NCI-H2227 (cell line): ENCODE measurements at regions not wholly inside any gene's neighbourhood (a gene's known extent, or its start where the extent isn't known, plus 50 kb on each side); places are given as distances from the start of the nearest gene placed in this dataset.
"Not testable (repeated sequence)": the region's sequence is repeated elsewhere in the genome, so short reads cannot be mapped to it uniquely, and the experiment has no call there.

ENCODE experiments used
- DNase-seq: peaks from one replicate; lab custom pipeline; 2025; ENCODE audit not compliant: unreplicated experiment; lab: John Stamatoyannopoulos, UW

DNA sequence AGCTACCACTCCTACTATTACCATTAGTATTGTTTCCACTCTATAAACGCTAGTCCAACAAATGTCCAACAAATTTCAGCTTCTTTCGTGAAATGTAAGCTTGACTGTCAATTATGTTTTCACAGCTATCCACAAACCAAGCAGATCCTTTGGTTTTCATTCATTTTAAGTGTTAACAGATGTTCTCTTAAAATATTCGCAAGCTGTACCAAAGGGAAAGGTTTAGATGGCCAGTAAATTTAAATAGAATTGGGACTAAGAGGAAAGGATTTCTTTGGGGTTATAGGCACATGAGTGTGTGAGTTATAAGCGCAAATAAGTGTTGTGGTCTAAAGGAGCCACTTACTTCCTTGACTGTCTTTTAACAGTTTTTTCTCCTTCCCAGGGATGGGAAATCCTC lies 136.8 kb upstream of the ADRA1B start:
- no peak for DNase-seq

DNA sequence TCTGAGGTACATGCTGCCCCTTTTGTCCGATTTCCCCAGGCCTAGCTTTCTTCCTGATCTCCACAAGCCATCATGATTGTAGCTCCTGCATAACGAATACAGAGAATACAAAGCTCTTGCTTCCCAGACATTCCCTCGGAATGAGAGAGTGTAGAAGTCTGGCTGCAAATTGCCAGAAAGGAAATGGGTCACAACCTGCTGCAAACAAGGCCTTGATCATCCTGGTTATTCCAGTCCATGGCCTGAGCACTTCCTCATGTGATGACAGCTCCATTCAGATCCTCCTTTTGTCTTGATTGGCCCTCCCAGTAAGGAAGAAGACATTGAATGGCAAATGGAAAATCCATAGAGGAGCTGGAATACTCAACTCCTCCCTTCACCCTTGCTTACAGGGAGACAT lies 136.0 kb upstream of the ADRA1B start:
- DNase-seq, result no peak

DNA sequence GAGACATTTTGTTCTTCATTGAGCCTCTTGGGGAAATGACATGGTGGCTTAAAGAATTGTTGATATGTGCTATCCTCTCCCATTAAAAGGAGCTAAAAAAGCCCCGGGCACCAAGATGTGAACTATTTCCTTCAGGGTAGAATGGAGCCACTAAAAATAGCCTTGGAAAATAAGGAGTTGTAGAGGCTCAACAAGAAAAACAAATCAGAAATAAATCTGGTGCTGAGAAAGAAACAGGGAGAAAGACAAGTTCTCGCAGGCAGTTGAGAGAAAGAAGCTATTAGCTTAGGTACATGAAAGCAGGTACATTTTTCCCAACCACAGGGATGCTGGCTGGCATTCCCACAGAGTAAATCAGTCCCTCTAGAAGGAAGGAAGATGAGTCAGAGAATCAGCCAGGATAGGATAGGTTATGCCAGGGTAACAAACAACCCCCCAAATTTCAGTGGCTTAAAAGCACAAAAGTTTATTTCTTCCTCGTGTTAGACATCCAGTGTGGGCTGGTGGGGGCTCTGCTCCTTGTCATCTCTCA lies 134.6 kb upstream of the ADRA1B start:
- no peak for DNase-seq

DNA sequence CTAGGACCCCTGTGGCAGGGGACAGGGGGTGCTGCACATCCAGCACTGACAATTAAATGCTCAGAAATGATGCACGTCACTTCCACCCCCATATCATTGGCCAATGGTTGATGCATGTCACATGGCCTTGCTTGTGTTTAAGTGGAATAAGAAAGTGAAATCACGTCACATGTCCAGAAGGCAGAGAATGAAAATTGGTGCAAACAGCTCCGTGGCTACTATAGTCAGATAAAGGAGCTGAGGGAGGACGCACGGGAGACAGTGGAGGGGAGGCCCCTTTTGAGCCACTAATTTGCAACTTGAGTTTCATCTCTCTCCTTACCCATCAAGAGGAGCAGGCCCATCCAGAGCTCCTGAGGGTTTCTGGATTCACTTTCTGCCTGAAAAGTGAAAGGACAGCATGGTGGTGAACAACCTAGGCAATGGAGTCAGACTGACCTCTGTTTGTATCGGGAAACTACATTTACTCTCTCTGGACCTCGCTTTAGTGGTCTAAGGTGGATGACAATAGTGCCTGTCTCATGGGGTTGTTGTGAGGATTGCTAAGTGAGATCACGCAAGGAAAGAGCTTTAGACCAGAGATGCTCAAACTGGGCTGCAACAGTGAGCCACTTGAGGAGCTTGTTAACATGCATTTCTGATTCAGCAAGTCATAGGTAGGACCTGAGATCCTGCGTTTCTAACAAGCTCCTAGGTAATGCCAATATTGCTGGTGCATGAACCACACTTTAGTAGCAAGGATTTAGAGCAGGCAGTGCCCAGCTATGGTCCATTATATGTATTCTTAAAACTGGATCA lies 133.9 kb upstream of the ADRA1B start:
- no peak for DNase-seq

DNA sequence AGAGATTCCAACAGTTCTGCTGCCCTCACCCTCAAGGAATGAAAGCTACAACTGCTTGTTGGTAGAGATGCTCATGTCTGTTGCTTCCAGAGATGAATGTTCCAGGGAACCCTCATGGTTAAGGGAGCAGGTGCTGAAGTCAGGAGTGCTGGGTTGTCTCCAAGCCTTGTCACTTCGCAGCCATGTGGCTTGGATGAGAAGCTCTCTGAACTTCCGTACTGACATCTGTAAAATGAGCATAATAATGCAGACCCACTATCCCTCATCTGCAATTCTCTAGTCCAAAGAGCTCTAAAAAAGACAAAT lies 133.3 kb upstream of the ADRA1B start:
- no peak for DNase-seq

DNA sequence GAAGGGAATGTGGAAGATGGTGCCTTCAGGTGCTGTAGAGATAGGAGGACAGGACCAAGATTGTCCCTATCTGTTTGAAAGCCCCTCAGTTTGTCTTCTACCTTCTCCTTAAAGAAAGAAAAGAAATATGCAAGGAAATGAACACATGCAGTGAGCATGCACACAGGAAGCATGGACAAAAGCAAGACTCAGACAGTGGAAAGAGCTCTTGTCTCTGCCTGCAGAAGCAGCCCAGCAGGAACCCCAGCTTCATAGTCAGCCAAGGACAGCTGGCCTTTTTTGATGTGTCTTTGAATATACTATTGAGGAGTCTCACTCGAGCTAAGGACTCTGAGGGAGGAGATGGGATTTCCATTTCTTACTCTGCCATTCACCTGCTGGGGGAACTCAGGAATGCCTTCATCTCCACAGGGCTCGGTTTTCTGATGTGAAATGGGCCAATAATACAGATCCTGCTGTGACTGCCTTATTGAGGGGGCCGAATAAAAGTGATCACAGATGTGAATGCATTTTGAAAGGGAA lies 132.5 kb upstream of the ADRA1B start:
- no peak for DNase-seq

DNA sequence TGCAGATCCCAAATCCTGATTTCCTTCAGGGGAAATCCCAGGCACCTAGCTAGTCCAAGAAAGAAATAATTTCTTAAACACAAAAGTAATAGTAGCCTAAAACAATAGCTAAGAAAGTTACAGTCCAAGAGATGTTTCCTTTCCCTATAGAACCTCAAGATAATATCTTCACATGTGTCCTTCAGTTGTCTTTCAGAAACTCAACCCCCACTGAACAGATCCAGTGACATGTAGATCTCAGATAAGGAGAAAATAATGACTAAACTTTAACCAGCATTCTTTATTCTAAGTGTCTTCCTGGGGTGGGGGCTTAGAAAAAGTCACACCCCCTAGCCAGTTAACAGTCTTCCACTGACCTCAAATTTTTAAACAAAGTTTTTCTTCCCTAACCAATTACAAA lies 131.3 kb upstream of the ADRA1B start:
- no peak for DNase-seq

DNA sequence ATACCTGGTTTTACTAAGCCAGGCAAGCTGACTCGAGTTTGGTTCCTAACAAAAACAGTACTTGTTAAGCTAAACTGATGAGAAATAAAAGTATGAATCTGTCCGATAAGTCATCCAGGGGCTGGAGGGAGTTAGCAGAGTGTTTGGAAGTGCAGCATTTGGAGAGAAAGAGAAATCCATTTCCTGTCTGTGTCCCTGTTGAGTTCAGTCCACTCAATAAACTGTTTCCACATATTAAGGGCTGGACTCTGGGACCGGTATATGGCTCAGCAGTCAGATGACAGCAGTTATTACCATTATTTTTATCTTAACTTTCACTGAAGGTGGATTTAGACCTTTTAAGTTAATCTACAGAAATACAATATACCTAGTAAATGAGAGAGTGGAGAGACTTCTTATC lies 130.6 kb upstream of the ADRA1B start:
- no peak for DNase-seq

DNA sequence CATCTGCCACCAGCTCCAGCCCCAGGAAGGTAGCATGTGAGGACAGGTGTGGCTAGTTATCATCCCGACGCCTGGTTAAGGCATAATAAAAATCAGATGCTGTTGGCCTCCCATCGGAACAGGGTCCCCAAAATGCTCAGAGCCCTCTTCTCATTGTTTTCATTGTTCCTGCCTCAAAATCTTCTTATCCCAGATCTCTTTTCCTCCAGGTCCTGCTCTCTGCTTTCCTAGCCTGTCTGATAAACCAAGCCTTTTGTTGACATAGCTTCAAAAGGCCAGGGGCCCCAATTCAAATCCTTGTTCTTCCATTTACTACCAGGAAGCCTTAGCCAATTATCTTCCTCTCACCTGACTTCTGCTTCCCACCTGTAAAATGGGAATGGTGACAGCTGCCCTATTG lies 130.1 kb upstream of the ADRA1B start:
- DNase-seq, result no peak

DNA sequence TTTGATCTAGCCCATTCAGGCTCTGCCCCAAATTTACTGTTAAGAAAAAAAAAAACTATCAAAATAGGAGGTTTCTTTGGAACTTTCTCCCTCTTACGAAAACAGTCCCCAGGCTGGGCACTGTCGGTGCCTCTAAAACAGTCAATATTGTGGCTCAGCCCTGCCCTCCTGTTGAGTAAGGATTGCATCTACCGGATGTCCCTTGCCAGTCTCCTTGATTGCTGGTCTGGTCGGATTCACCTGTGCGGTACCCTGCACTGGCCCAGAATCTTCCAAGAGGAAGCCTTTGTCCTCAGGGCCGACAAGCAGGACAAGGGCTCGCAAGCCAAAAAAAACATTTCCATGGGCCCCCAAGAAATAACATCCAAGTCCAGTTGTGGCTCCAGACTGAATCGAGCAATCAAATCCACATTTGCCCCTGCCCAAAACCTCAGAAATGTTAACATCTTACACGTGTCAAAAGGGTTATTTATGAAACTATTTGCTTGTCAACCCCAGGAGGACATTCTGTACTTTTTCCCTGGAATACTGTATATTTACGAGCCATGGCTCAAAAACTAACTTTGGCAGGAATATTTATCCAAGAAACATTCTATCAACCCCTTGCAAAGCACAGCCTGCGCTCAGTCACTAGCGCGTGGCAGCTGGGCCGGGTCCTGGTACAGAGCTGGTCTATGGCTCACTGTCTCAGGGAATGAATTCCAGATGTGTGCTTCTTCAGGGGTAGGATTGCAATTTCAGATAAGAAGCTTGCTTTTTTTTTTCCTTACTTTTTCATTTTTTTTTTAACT lies 129.2 kb upstream of the ADRA1B start:
- no peak for DNase-seq

DNA sequence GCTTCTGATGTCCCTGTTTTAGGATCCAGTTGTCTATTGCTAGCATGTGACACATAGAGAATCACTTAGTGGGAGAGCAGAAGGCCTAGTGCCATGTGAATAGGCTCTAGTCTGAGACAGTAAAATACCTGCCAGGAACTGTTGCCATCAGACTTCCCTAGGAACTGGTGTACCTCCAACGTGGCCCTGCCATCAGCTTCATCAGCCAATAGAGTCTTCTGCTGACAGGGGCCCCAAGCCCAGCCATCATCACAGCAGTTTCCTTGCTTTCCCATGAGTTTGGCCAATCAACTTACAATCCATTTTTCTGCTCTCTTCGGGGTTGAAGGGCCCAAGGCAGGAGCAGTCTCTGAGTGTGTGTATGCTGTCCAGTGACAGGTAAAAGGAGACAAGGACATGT lies 128.4 kb upstream of the ADRA1B start:
- DNase-seq, result no peak

DNA sequence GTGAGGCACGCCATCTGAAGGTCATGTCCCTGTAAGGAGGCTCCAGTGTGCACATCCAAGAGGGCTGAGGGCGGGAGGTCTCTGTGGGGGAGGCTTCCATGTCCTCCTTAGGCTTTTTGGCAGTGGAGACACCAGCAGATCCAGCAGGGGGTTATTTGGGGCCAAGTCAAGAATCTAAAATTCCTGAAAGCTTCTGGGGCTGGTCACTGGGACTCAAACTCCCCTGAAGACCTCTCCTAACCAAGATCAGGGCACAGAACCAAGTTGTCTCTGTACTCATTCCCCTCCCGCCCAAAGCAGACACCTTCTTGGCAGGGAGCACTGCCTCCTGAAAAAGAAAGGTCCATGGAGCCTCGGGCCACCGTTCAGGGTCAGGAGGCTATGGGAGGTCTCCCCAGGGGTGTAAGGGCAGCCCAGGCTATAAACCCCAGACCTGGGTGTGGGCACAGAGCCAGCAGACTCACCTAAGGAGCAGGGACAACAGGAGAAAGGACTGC lies 127.4 kb upstream of the ADRA1B start:
- DNase-seq, result no peak

DNA sequence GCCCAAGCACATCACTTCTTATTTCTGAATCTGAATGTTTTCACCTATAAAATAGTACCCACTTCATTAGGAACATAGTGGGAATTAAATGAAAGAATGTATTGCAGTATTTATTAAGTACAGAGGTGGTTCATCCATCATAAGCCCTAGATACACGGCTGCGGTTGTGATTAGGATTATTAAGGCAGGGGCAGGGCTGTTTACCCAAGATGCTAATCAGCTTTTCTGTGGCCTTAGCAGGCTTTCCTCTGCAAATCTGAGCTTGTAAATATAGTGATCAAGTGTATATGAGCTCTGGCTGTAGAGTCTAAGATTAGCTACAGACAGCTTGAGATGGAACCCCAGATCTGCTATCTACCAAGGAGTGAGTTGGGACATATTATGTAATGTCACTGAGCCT lies 124.1 kb upstream of the ADRA1B start:
- DNase-seq, result no peak

DNA sequence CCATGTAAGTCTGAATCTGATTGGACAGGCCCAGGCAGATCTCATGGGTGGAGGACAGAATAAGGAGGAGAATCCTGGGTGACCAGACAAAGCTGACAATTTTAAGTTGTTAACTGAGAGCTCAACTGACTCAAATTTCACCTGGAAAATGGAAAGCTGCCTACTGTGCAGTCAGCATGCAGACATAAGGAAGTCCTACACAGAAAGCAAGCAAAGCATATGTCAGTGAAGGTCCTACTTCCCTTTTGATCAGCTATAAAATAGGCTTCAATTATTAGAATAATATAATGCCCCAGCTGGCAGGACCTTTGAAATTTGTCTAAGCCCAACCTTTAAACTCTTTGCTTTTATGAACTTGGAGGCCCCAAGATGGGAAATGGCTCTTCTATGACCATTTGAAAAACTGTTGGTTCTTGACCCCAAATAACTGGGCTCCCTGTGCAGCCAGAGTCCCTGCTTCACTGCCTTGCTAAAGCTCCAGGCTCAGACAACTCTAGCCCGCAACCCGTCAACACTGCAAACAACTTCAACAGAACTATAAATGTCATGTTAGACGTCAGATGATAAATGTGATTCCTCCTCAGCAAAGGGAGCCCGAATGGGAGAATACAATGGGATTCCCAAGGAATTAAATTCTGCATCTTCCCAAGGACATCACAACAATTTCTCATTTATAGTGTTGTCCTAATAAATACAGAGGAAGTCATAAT lies 118.9 kb upstream of the ADRA1B start:
- DNase-seq, result no peak

DNA sequence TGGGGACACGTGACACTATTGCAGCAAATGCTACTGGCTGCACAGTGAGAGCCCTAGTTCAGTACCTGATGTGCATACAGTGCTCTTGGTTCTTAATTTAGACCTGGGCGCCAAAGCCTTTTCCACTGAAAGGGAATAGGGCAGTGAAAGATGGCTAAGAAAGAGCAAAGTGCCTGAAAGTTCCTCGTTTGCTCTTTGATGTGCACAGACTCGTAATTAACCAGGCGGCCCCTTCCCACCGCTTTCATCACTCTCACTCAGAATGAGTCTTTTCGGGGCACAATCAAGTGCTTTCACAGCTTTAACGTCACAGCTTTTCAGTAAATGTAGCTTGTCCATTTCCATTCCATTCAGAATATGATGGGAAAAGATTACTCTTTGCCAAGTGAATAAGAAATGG lies 116.6 kb upstream of the ADRA1B start:
- DNase-seq, result no peak

DNA sequence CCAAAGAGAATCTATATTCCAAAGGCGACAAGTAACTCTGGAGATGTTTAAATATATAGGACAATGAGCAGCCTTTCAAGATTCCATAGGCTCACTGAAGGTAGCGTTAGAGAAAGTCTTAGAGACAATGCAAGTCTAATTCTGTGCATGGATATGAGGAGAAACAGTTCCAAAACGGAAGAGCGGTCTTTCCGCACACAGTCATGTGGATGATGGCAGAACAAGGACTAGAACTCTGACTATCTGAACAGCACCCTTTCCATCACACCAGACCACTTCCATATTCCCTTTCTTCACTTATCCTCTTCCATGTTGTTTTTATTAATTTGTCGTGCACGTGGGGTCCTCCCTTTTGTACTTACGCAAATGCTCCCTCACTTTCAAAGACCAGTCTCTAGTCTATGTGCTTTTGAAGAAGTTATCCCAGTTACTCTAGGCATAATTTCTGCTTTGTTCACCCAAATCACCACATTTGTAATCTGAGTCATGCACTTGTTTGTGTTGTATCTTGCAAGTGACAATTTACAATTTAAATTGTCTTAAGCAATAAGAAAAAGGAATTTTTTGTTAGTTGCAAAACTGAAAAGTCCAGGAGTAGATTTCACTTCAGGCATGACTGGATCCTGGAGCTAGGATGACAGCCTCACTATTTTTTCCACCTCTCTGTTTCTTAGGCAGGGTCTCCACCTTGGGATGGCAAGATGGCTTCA lies 116.0 kb upstream of the ADRA1B start:
- DNase-seq, result no peak

DNA sequence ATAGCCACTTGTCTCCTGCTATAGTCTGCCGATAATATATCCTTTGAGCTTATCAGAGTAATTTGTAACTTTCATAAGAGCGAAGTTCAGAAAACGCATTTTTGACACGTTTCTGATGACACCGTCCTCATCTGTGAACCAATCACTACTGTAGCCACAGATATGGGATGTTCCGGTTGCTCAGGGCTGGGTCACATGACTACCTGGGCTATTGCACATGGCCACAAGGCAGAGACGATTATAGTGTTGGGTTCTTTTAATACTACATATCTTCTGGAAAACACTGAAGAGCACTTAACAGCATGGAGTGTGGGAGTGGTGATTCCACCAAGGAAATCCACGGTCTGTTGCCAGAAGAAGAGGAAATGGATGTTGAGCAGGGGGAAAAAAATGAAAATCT lies 115.0 kb upstream of the ADRA1B start:
- DNase-seq, result no peak

DNA sequence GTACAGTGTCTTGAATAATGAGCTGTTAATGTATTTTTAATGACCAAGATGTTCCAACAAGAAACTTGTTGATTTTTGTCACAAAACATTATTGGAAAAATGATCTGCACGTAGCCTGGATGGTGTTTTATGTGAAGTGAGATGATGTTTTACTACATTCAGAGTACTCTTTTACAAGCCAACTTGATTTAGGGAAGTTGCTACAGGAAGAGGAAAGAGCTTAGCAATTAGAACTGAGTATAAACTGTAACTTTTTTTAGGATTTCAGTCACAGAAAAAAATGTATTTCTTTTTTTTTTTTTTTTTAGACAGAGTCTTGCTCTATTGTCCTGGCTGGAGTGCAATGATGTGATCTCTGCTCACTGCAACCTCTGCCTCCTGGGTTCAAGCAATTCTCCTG lies 113.6 kb upstream of the ADRA1B start:
- no peak for DNase-seq

DNA sequence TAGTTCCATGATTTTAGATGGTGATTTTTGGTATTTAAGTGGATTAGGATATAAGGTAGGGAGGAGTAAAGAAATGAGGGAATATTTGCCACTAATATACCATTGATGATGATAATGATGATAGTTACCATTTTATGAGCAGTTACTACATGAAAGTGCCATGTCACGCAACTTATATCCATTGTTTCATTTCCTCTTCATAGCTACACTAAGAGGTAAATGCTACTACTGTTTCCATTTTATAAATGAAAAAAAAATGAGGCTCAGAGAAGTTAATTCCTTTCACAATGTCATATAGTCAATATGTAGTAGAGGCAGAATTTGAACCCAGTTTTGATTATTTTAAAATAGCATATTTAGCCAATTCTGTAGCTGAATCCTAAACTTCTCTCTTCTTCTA lies 112.2 kb upstream of the ADRA1B start:
- no peak for DNase-seq

DNA sequence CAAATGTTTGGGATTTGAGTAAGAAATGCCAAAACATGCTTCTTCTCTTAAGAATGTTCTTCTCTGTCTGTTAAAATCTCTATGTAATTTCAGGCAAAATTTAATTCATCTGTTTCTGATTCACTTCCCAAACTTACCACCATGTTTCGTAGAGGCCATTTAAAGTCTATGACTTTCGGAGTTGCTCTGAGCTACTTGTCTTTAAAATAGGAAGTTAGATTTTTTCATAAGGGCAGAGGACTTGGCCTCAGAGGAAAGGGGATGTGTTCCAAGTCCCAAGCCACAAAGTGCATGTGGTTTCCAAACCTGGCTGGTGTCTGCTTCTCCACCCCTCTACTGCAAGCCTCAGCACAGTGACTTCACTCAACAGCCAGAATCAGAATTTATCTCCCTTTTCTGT lies 111.3 kb upstream of the ADRA1B start:
- no peak for DNase-seq

DNA sequence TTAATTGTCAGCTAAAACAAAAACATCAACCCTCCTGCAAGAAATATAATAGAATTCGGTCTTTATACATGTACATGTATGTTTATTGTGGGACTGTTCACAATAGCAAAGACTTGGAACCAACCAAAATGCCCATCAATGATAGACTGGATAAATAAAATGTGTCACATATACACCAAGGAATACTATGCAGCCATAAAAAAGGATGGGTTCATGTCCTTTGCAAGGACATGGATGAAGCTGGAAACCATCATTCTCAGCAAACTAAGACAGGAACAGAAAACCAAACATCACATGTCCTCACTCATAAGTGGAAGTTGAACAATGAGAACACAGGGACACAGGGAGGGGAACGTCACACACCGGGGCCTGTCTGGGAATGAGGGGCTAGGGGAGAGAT lies 109.1 kb upstream of the ADRA1B start:
- not testable (repeated sequence) for DNase-seq
